KBM-7 (cell line): ENCODE measurements at regions not wholly inside any gene's neighbourhood (a gene's known extent, or its start where the extent isn't known, plus 50 kb on each side); places are given as distances from the start of the nearest gene placed in this dataset.

Experiments
- DNase-seq: peaks from one replicate; pipeline ENCODE4 v3.0.0-alpha.2; 2015
- in situ Hi-C: fragments of 300-500 bp; cut with MboI; formaldehyde crosslinking; loops from 2 replicates; pipeline ENCODE4 v1.14.3; 2020; ENCODE audit warnings: low sequenced_read_pairs, low pct_unique_long_range_greater_than_20kb, mixed read lengths

DNA sequence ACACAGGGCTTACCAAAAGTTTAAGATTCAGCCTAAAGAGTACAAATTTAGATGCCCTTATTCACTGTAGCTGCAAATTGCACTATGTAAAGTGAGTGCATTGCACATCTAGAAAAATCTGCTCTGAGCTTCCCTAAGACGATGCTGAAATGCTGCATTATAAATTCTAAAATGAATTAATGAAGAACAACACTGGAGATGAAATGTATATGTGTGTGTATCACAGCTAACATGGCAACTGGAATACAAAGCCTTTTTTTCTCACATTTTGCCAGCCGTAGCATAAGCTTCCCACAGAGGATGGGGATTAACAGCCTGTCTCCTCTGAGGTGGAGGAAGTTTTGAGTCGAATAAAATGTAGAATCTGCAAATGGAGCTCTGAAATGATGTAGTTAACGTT, 338.3 kb upstream of the ZEB2 start:
- in situ Hi-C loops = no loop called here
- DNase-seq = no peak

GRCh38 chr2:144854596-144854995, 334.7 kb upstream of the ZEB2 start:
- in situ Hi-C loops = no loop called here

DNA sequence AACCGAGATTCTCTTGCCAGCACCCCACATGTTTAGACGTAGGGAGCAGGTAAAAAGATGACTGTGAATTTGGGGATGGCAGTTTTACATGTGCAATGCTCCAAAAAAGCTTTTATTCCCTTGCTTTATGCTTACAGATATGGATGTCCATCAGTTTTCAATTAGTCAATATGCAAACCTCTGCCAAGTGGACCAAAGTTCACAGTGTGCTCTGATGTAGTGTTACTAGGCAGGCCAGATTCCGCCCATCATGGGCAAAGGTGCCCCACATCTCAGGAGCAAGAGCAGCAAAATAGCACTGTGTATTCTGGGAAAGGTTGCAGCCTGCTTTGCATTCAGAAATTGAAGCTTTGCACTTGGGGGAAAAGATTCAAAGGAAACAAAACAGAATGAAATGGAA, 329.7 kb upstream of the ZEB2 start:
- in situ Hi-C loops = no loop called here
- no peak for DNase-seq

More at GRCh38 chr2:144854596-144854995, 334.7 kb upstream of the ZEB2 start:
- no peak for DNase-seq

DNA sequence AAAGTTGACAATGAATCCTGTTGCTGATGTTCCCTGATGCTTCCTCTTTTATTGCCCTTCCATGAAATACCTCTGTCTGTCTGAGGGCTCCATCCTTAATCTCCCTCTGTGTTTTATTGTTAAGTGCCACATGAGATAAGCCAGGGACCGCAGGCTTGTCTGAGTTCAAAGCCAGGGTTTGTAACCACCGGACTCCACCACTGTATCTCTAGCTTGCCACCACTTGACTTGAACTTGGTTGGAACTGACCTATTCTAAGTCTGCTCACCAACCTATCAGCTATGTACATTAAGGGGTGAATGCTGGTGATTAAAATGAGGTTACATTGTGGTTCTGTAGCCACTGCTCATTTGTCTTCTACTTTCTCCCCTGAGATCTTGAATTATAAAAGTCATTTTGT, 328.5 kb upstream of the ZEB2 start:
- in situ Hi-C loops = no loop called here
- DNase-seq = no peak

- no peak for DNase-seq
- in situ Hi-C loops = no loop called here
Observed at GRCh38 chr2:144847347-144848080, 327.6 kb upstream of the ZEB2 start.

- in situ Hi-C loops = no loop called here
- no peak for DNase-seq
Observed at GRCh38 chr2:144836635-144837350, 316.9 kb upstream of the ZEB2 start.

DNA sequence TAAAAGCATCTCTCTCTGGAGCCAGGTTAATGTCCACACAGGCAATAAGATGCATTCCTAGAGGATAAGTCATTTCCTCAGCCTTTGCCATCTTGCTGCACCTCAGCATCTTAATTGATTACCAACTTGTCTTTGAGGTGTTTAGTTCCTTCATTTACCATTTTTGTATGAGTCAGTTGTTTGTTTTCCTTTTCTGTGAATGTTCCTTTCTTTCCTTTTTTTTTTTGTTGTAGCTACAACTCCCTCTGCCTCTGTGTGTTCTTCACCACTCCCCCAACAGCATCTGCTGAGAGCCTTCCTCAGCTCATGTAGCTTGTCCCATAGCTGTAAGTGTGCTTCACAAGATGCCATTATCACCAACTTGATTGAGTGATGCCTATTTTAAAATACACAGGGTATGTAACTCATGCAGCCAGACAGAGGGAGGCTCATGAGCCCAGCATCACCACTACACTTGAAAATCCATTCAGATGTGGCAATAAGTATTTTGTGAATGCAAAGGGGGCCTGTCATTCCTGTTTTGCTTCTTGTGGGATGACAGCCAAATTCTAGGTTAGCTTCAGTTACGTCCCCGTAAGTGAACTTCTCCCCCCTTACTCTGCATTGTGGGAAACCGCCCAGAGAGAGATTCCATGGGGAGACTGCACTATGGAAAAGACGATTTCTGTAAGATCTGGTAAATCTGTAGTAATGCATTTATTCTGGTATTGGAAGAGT, 315.9 kb upstream of the ZEB2 start:
- no peak for DNase-seq
- in situ Hi-C loops = no loop called here

- in situ Hi-C loops = no loop called here
- DNase-seq = no peak
Observed at GRCh38 chr2:144834998-144835633, 315.2 kb upstream of the ZEB2 start.

- in situ Hi-C loops = no loop called here
- no peak for DNase-seq
Observed at GRCh38 chr2:144834363-144834762, 314.4 kb upstream of the ZEB2 start.

DNA sequence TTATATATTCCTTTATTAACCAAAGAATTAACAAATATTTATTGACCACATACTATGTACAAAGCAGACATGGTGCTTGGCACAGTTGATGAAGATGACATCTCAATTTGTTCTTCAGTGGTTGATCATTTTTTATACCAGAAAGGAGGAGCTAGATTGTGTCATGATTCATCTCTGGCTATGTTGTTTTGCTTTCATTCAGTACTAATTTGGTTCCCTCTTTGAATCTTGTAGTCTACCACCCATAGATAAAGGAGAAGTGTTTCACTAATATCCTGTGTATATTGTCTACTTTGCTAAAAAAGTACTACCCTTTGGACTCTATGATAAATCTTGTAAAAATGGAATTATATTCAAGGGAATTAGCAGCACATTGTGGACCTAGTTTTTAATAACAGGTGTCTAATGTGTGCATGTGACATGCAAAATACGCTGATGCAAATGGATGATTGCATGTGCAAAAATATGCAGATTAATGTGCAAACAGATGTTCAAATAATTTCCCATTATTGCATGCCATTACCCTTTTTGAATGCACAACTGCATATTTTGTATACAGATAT, 313.2 kb upstream of the ZEB2 start:
- DNase-seq = no peak

DNA sequence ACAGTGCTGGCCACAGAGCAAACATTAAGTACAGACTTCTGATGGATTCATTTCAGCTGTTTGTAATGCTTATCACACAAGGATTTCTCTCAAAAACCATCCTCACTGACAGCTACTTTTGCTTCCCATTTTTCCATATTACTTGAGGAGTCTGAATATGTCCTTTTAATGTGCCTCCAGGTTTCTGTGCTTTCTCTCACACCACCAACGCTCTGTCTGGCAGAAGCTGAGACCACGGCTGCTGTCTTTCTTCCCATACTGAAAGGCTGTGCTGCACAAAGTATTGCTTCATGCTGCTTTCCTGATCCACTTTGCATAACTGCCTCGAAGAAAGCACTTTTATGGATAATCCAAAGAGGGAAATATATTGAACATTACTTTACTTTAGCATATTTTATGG, 312.1 kb upstream of the ZEB2 start:
- no peak for DNase-seq
- in situ Hi-C loops = no loop called here

More for the DNA sequence above, 313.2 kb upstream of the ZEB2 start:
- in situ Hi-C loops = no loop called here

DNA sequence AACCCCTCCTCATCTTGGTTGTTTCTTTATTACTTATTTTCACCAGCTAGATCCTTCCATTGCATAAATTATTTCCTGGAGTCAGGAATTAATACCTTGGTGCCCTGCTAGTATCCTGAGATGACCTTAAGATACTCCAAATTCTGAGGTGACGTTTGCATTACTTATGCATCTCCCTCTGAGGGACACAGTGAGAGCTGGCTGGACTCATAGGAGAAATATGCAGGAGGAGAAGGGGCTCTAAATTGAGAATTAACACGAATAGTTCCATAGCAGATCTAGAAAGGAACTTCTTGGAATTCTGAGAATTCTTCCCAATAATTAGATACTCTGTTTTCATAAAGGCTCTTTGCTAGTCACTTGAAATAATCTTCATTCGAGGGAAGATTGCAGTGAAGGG, 310.6 kb upstream of the ZEB2 start:
- DNase-seq = no peak
- in situ Hi-C loops = no loop called here

- in situ Hi-C loops = no loop called here
- no peak for DNase-seq
Observed at GRCh38 chr2:144827404-144827803, 307.5 kb upstream of the ZEB2 start.

GRCh38 chr2:144826105-144826504, 306.2 kb upstream of the ZEB2 start:
- in situ Hi-C loops = no loop called here
- DNase-seq = peak; percentile 60

GRCh38 chr2:144825331-144826020, 305.6 kb upstream of the ZEB2 start:
- in situ Hi-C loops = no loop called here
- DNase-seq = no peak

GRCh38 chr2:144824306-144825080, 304.6 kb upstream of the ZEB2 start:
- DNase-seq = no peak
- in situ Hi-C loops = no loop called here

DNA sequence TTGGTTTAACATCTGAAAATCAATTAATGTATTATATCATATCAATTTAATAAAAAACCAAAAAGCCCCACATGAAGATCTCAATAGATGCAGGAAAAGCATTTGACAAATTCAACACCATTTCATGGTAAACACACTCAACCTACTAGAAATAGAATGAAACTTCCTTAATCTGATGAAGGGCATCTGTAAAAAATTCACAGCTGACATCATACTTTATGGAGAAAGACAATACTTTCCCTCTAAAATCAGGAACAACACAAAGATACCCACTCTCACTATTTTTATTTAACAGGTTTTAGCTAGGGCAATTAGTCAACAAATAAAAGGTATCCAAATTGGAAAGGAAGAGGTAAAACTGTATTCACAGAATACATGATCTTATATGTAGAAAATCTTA, 303.0 kb upstream of the ZEB2 start:
- in situ Hi-C loops = no loop called here
- no peak for DNase-seq

- no peak for DNase-seq
- in situ Hi-C loops = no loop called here
Observed at GRCh38 chr2:144812288-144812687, 292.4 kb upstream of the ZEB2 start.
